Thyroid gland (tissue), 4 donors: ENCODE measurements at regions not wholly inside any gene's neighbourhood (a gene's known extent, or its start where the extent isn't known, plus 50 kb on each side); places are given as distances from the start of the nearest gene placed in this dataset.

Experiments used
- DNase-seq, 2 donors: peaks; one replicate each; pipeline ENCODE4 v3.0.0-alpha.2; 2019
- H3K27ac ChIP-seq, 3 donors: fragments of 200-600 bp; sonication (generic); 1 replicate in 2 of 3; 2 replicates in 1 of 3; pipeline ENCODE4 v1.5.1; 2016 to 2019; ENCODE audit warnings: mild to moderate bottlenecking in 1 of 3, moderate library complexity in 1 of 3
- H3K27me3 ChIP-seq: fragments of 200-600 bp; sonication (generic); one replicate; pipeline ENCODE4 v1.5.1; 2019
- H3K36me3 ChIP-seq, 2 donors: fragments of 200-600 bp; sonication (generic); one replicate each; pipeline ENCODE4 v1.5.1; 2016 to 2019
- H3K4me1 ChIP-seq, 2 donors: fragments of 200-600 bp; sonication (generic); one replicate each; pipeline ENCODE4 v1.5.1; 2017 to 2019
- H3K4me3 ChIP-seq, 3 donors: fragments of 200-600 bp; sonication (generic); replicated peaks in 1 of 3; 1 replicate in 2 of 3; 2 replicates in 1 of 3; pipeline ENCODE4 v1.5.1; 2016; ENCODE audit warnings: mild to moderate bottlenecking in 1 of 3
- H3K9me3 ChIP-seq: fragments of 200-600 bp; sonication (generic); one replicate; pipeline ENCODE4 v1.5.1; 2017
- CTCF ChIP-seq, 6 experiments: fragments of 200-600 bp in 3 of 6; fragments of 450-650 bp in 3 of 6; sonication (generic) in 3 of 6; IDR thresholded peaks; one replicate each; pipeline ENCODE4 v1.5.1; 2016 to 2019; ENCODE audit warnings: antibody characterized with exemption in 6 of 6, mild to moderate bottlenecking in 2 of 6, inconsistent platforms in 1 of 6, moderate library complexity in 1 of 6
- POLR2A ChIP-seq, 2 donors: fragments of 450-650 bp; IDR thresholded peaks; one replicate each; pipeline ENCODE4 v1.6.1; 2017; ENCODE audit warnings: antibody characterized with exemption in 2 of 2, mild to moderate bottlenecking in 2 of 2, moderate library complexity in 1 of 2
- WGBS, 2 donors: methylation state at CpG; one replicate each; pipeline ENCODE4 v1.1.5; 2017; 5-methylcytosine and 5-hydroxymethylcytosine counted together
- intact Hi-C: fragments of 100-400 bp; cut with DNase I; formaldehyde crosslinking; loops from one replicate; pipeline ENCODE4 v1.15.1; 2023

- WGBS, 2 donors, result 81 to 82% methylated on average over 3 of the region's 3 CpGs
- H3K36me3 ChIP-seq, result no peaks in the 10 kb centered on the region
- intact Hi-C loops, result no loop called here
- H3K27me3 ChIP-seq, result no peaks in the 10 kb centered on the region
- H3K9me3 ChIP-seq, result no peaks in the 10 kb centered on the region
- H3K4me1 ChIP-seq, result no peaks in the 10 kb centered on the region
- TF ChIP-seq POLR2A (IDR thresholded peaks at IDR 0.05), result no peak
- no peak for TF ChIP-seq CTCF (IDR thresholded peaks at IDR 0.05)
- H3K4me3 ChIP-seq, result no peak overlapping the region
- no peak for DNase-seq
- H3K27ac ChIP-seq, result no peak overlapping the region
These were observed 1338.0 kb upstream of the EYS start for GRCh38 chr6:67045076-67045475.

GRCh38 chr6:67031451-67031850, 1324.4 kb upstream of the EYS start:
- Histone ChIP-seq H3K36me3 (no peaks in the 10 kb centered on the region), H3K4me1 (no peaks in the 10 kb centered on the region), H3K27me3 (no peaks in the 10 kb centered on the region), H3K4me3 (no peak overlapping the region), H3K27ac (no peak overlapping the region), H3K9me3 (no peaks in the 10 kb centered on the region)
- no peak for DNase-seq
- 83 to 91% methylated on average over 9 of the region's 9 CpGs for WGBS, 2 donors
- no peak for TF ChIP-seq CTCF (IDR thresholded peaks at IDR 0.05)
- no peak for TF ChIP-seq POLR2A (IDR thresholded peaks at IDR 0.05)
- intact Hi-C loops, result no loop called here

GRCh38 chr6:67030861-67031260, 1323.8 kb upstream of the EYS start:
- H3K9me3 ChIP-seq, result no peaks in the 10 kb centered on the region
- WGBS, 2 donors, result 94 to 98% methylated on average over 18 to 19 of the region's 19 CpGs
- H3K4me3 ChIP-seq, result no peak overlapping the region
- H3K27ac ChIP-seq, result no peak overlapping the region
- TF ChIP-seq CTCF (IDR thresholded peaks at IDR 0.05), result no peak
- TF ChIP-seq POLR2A (IDR thresholded peaks at IDR 0.05), result no peak
- H3K36me3 ChIP-seq, result no peaks in the 10 kb centered on the region
- H3K4me1 ChIP-seq, result no peaks in the 10 kb centered on the region
- intact Hi-C loops, result no loop called here
- DNase-seq, result no peak
- H3K27me3 ChIP-seq, result no peaks in the 10 kb centered on the region

- no peak overlapping the region for H3K27ac ChIP-seq
- no peaks in the 10 kb centered on the region for H3K27me3 ChIP-seq
- DNase-seq, result no peak
- H3K9me3 ChIP-seq, result no peaks in the 10 kb centered on the region
- H3K4me1 ChIP-seq, result no peaks in the 10 kb centered on the region
- no peak overlapping the region for H3K4me3 ChIP-seq
- no peak for TF ChIP-seq CTCF (IDR thresholded peaks at IDR 0.05)
- TF ChIP-seq POLR2A (IDR thresholded peaks at IDR 0.05), result no peak
- 69 to 80% methylated on average over 1 of the region's 1 CpG for WGBS, 2 donors
- no peaks in the 10 kb centered on the region for H3K36me3 ChIP-seq
- intact Hi-C loops, result no loop called here
These were observed 1310.0 kb upstream of the EYS start for GRCh38 chr6:67016921-67017460.

GRCh38 chr6:67011441-67011840, 1304.4 kb upstream of the EYS start:
- Histone ChIP-seq H3K9me3 (no peaks in the 10 kb centered on the region), H3K27me3 (no peaks in the 10 kb centered on the region), H3K36me3 (no peaks in the 10 kb centered on the region), H3K4me3 (no peak overlapping the region), H3K4me1 (no peaks in the 10 kb centered on the region), H3K27ac (no peak overlapping the region)
- WGBS, 2 donors, result 85 to 86% methylated on average over 4 of the region's 4 CpGs
- no peak for DNase-seq
- intact Hi-C loops, result no loop called here
- no peak for TF ChIP-seq CTCF (IDR thresholded peaks at IDR 0.05)
- no peak for TF ChIP-seq POLR2A (IDR thresholded peaks at IDR 0.05)
